Heart left ventricle (tissue), 16 donors: ENCODE measurements at regions not wholly inside any gene's neighbourhood (a gene's known extent, or its start where the extent isn't known, plus 50 kb on each side); places are given as distances from the start of the nearest gene placed in this dataset.

Source experiments
- ATAC-seq, 4 donors: fragments of 200-7000 bp; cut with Tn5 transposase; one replicate each; pipeline ENCODE4 v1.9.1; 2020 to 2022; ENCODE audit warnings: moderate library complexity in 4 of 4, mild to moderate bottlenecking in 3 of 4, moderate number of reproducible peaks in 1 of 4
- DNase-seq, 5 donors: peaks; one replicate each; pipeline ENCODE4 v3.0.0-alpha.2; 2020
- H3K27ac ChIP-seq, 12 donors: fragments of 200-600 bp; sonication (generic) in 4 of 12; one replicate each; pipeline versions ENCODE4 v1.5.0 to v1.8.0; 2016 to 2022; ENCODE audit warnings: mild to moderate bottlenecking in 2 of 12
- H3K27me3 ChIP-seq, 9 donors: fragments of 200-600 bp; sonication (generic) in 2 of 9; one replicate each; pipeline versions ENCODE4 v1.5.1 to v1.8.0; 2016 to 2022; ENCODE audit warnings: mild to moderate bottlenecking in 3 of 9
- H3K36me3 ChIP-seq, 9 donors: fragments of 200-600 bp; sonication (generic) in 2 of 9; one replicate each; pipeline versions ENCODE4 v1.5.0 to v1.8.0; 2018 to 2022; ENCODE audit warnings: mild to moderate bottlenecking in 2 of 9
- H3K4me1 ChIP-seq, 12 donors: fragments of 200-600 bp; sonication (generic) in 4 of 12; one replicate each; pipeline versions ENCODE4 v1.5.0 to v1.8.0; 2016 to 2022; ENCODE audit warnings: mild to moderate bottlenecking in 3 of 12
- H3K4me3 ChIP-seq, 12 donors: fragments of 200-600 bp; sonication (generic) in 4 of 12; one replicate each; pipeline versions ENCODE4 v1.5.0 to v1.8.0; 2017 to 2022; ENCODE audit warnings: mild to moderate bottlenecking in 9 of 12, moderate library complexity in 4 of 12
- H3K9me3 ChIP-seq, 12 donors: fragments of 200-600 bp; sonication (generic) in 4 of 12; one replicate each; pipeline versions ENCODE4 v1.5.0 to v1.8.0; 2016 to 2022; ENCODE audit warnings: mild to moderate bottlenecking in 1 of 12
- CTCF ChIP-seq, 12 donors: fragments of 200-600 bp; sonication (generic) in 4 of 12; IDR thresholded peaks; one replicate each; pipeline versions ENCODE4 v1.5.0 to v1.8.0; 2018 to 2022; ENCODE audit warnings: antibody characterized with exemption in 12 of 12, mild to moderate bottlenecking in 5 of 12
- POLR2A ChIP-seq, 2 donors: fragments of 450-650 bp; IDR thresholded peaks; one replicate each; pipeline ENCODE4 v1.6.1; 2017; ENCODE audit warnings: antibody characterized with exemption in 2 of 2, mild to moderate bottlenecking in 2 of 2, moderate library complexity in 2 of 2
- WGBS, 4 donors: extraction: QIAGEN DNeasy Blood & Tissue Kit in 2 of 4; methylation state at CpG; one replicate each; pipeline versions ENCODE4 v1.1.5 to v1.1.7; 2013 to 2018; 5-methylcytosine and 5-hydroxymethylcytosine counted together
- intact Hi-C, 10 donors: fragments of 100-400 bp; cut with DNase I; formaldehyde crosslinking; loops; one replicate each; pipeline versions ENCODE4 v1.11.1 to v1.14.2; 2022
- donor health status: ischemic (EF 13 %, LVEDD 7.1; RV severe dilation, severe dysfunction).
- donor health status: healthy with polysubstance abuse.
- donor health status: DM: no; HTN: yes; CAD: no.
- donor health status: DM: no; HTN: no; CAD: no.
- donor health status: ischemic (EF 25% LVEDD 6.9; RV normal size, moderate dysfunction).
- donor health status: ischemic (EF 25% LVEDD 5.7; RV mildly dilated, moderate dysfunction).
- donor health status: healthy.
- donor health status: DM: yes; HTN: yes; CAD: no.
- donor health status: ischemic (EF 35%, LVEDD 5.7; RV mildly dilated, moderate dysfunction).
- donor health status: nonischemic (EF 11% LVEDD 7.7; RV severe dilation, severe dysfunction).
- donor health status: DM: yes; HTN: yes; CAD: no.
- donor health status: PGD.
- donor health status: ischemic (EF 29% LVEDD 5.4; RV normal size, mild dysfunction).
- donor health status: nonischemic (EF 23%, LVEDD 6.1; RV moderate dilation, normal function).

GRCh38 chr12:113722747-113723146 lies 243.4 kb downstream of the RBM19 start:
- H3K27ac ChIP-seq: no peak overlapping the region
- intact Hi-C loops: no loop called here
- no peak for DNase-seq
- TF ChIP-seq CTCF (IDR thresholded peaks at IDR 0.05) (no peak), POLR2A (IDR thresholded peaks at IDR 0.05) (no peak)
- ATAC-seq: no peak
- H3K4me3 ChIP-seq: no peak overlapping the region
- peaks cover 0 to 5% (median 0%) of the 10 kb centered on the region in 12 donors for H3K9me3 ChIP-seq
- H3K27me3 ChIP-seq: peaks cover 0 to 49% (median 0%) of the 10 kb centered on the region in 9 donors
- no peaks in the 10 kb centered on the region for H3K36me3 ChIP-seq
- no peaks in the 10 kb centered on the region for H3K4me1 ChIP-seq
- WGBS, 4 donors: 65 to 76% (median 67%) methylated on average over 5 of the region's 5 CpGs

GRCh38 chr12:113720629-113721028 lies 245.5 kb downstream of the RBM19 start:
- intact Hi-C loops: no loop called here
- Histone ChIP-seq H3K36me3 (no peaks in the 10 kb centered on the region), H3K9me3 (peaks cover 0 to 9% (median 0%) of the 10 kb centered on the region in 12 donors), H3K4me3 (no peak overlapping the region), H3K27ac (no peak overlapping the region), H3K27me3 (peaks cover 0 to 40% (median 0%) of the 10 kb centered on the region in 9 donors), H3K4me1 (no peaks in the 10 kb centered on the region)
- WGBS, 4 donors: 19 to 43% (median 30%) methylated on average over 4 of the region's 4 CpGs
- no peak for DNase-seq
- no peak for ATAC-seq
- TF ChIP-seq CTCF (IDR thresholded peaks at IDR 0.05) (no peak), POLR2A (IDR thresholded peaks at IDR 0.05) (no peak)

- ATAC-seq (no peak), DNase-seq (no peak)
- no peak for TF ChIP-seq POLR2A (IDR thresholded peaks at IDR 0.05)
- no peak for TF ChIP-seq CTCF (IDR thresholded peaks at IDR 0.05)
- H3K36me3 ChIP-seq: no peaks in the 10 kb centered on the region
- H3K9me3 ChIP-seq: peaks cover 0 to 9% (median 0%) of the 10 kb centered on the region in 12 donors
- H3K4me3 ChIP-seq: no peak overlapping the region
- intact Hi-C loops: no loop called here
- no peak overlapping the region for H3K27ac ChIP-seq
- H3K4me1 ChIP-seq: no peaks in the 10 kb centered on the region
- 87 to 89% (median 89%) methylated on average over 8 of the region's 8 CpGs for WGBS, 4 donors
- H3K27me3 ChIP-seq: peaks cover 0 to 40% (median 0%) of the 10 kb centered on the region in 9 donors
Measured at GRCh38 chr12:113719911-113720591, 246.1 kb downstream of the RBM19 start.

GRCh38 chr12:113713156-113713555 lies 241.5 kb upstream of the LHX5 start:
- TF ChIP-seq CTCF (IDR thresholded peaks at IDR 0.05) (no peak), POLR2A (IDR thresholded peaks at IDR 0.05) (no peak)
- ATAC-seq: no peak
- Histone ChIP-seq H3K27me3 (peaks cover 0 to 9% (median 0%) of the 10 kb centered on the region in 9 donors), H3K4me3 (no peak overlapping the region), H3K9me3 (peaks cover 0 to 20% (median 0%) of the 10 kb centered on the region in 12 donors), H3K27ac (no peak overlapping the region), H3K4me1 (no peaks in the 10 kb centered on the region), H3K36me3 (no peaks in the 10 kb centered on the region)
- no peak for DNase-seq
- WGBS, 4 donors: 77 to 87% (median 82%) methylated on average over 2 of the region's 2 CpGs
- intact Hi-C loops: no loop called here
